ENCODE measurements at regions not wholly inside any gene's neighbourhood (a gene's known extent, or its start where the extent isn't known, plus 50 kb on each side); places are given as distances from the start of the nearest gene placed in this dataset.

- H3K36me3 ChIP-seq, result no peaks in the 10 kb centered on the region
- H3K4me3 ChIP-seq, result no peak overlapping the region
- H3K4me1 ChIP-seq, result no peaks in the 10 kb centered on the region
- no peak overlapping the region for H3K27ac ChIP-seq
- no peaks in the 10 kb centered on the region for H3K27me3 ChIP-seq
- intact Hi-C loops (cut with DNase I; ENCODE audit: low total_unique reads), result no loop called here
- DNase-seq, result no peak
- no peak for TF ChIP-seq CTCF (IDR thresholded peaks at IDR 0.05)
- no peaks in the 10 kb centered on the region for H3K9me3 ChIP-seq
Measured at GRCh38 chr14:23866269-23866668, 87.3 kb upstream of the DHRS4 start.

GRCh38 chr14:23869078-23869719, 84.4 kb upstream of the DHRS4 start:
- H3K4me1 ChIP-seq, result no peaks in the 10 kb centered on the region
- H3K36me3 ChIP-seq, result no peaks in the 10 kb centered on the region
- no peak overlapping the region for H3K4me3 ChIP-seq
- intact Hi-C loops (cut with DNase I; ENCODE audit: low total_unique reads), result no loop called here
- H3K27me3 ChIP-seq, result no peaks in the 10 kb centered on the region
- peaks cover 0 to 9% (median 0%) of the 10 kb centered on the region in 3 donors for H3K9me3 ChIP-seq
- no peak for DNase-seq
- H3K27ac ChIP-seq, result no peak overlapping the region
- TF ChIP-seq CTCF (IDR thresholded peaks at IDR 0.05), result no peak

GRCh38 chr14:23876160-23876750, 77.3 kb upstream of the DHRS4 start:
- Histone ChIP-seq H3K4me1 (no peaks in the 10 kb centered on the region), H3K27me3 (no peaks in the 10 kb centered on the region), H3K4me3 (no peak overlapping the region), H3K36me3 (no peaks in the 10 kb centered on the region), H3K27ac (no peak overlapping the region), H3K9me3 (peaks cover 0 to 9% (median 0%) of the 10 kb centered on the region in 3 donors)
- intact Hi-C loops (cut with DNase I; ENCODE audit: low total_unique reads), result no loop called here
- no peak for TF ChIP-seq CTCF (IDR thresholded peaks at IDR 0.05)
- no peak for DNase-seq

GRCh38 chr14:23877111-23877510, 76.5 kb upstream of the DHRS4 start:
- TF ChIP-seq CTCF (IDR thresholded peaks at IDR 0.05), result no peak
- Histone ChIP-seq H3K9me3 (peaks cover 0 to 9% (median 0%) of the 10 kb centered on the region in 3 donors), H3K36me3 (no peaks in the 10 kb centered on the region), H3K27ac (no peak overlapping the region), H3K4me1 (no peaks in the 10 kb centered on the region), H3K4me3 (no peak overlapping the region), H3K27me3 (no peaks in the 10 kb centered on the region)
- no peak for DNase-seq
- intact Hi-C loops (cut with DNase I; ENCODE audit: low total_unique reads), result no loop called here

- intact Hi-C loops (cut with DNase I; ENCODE audit: low total_unique reads), result no loop called here
- H3K4me3 ChIP-seq, result no peak overlapping the region
- DNase-seq, result no peak
- peaks cover 0 to 9% (median 0%) of the 10 kb centered on the region in 3 donors for H3K9me3 ChIP-seq
- H3K4me1 ChIP-seq, result no peaks in the 10 kb centered on the region
- no peaks in the 10 kb centered on the region for H3K36me3 ChIP-seq
- no peak for TF ChIP-seq CTCF (IDR thresholded peaks at IDR 0.05)
- H3K27ac ChIP-seq, result no peak overlapping the region
- H3K27me3 ChIP-seq, result no peaks in the 10 kb centered on the region
Measured at GRCh38 chr14:23877538-23878180, 75.9 kb upstream of the DHRS4 start.
